Astrocyte (in vitro differentiated cells and primary cell): ENCODE measurements at regions not wholly inside any gene's neighbourhood (a gene's known extent, or its start where the extent isn't known, plus 50 kb on each side); places are given as distances from the start of the nearest gene placed in this dataset.

ENCODE experiments used
- EZH2 ChIP-seq: IDR thresholded peaks from 2 replicates; pipeline ENCODE4 v1.6.1; 2012; ENCODE audit warnings: mild to moderate bottlenecking, low read length, inconsistent platforms; ENCODE audit not compliant: insufficient read depth
- TF ChIP-seq, protein P1 (sequence below): IDR thresholded peaks from 2 replicates; pipeline ENCODE4 v1.5.1; 2011; ENCODE audit warnings: low read depth, mild to moderate bottlenecking, inconsistent platforms, low read length, moderate library complexity; ENCODE audit not compliant: insufficient read depth

- TF ChIP-seq, protein P1, sequence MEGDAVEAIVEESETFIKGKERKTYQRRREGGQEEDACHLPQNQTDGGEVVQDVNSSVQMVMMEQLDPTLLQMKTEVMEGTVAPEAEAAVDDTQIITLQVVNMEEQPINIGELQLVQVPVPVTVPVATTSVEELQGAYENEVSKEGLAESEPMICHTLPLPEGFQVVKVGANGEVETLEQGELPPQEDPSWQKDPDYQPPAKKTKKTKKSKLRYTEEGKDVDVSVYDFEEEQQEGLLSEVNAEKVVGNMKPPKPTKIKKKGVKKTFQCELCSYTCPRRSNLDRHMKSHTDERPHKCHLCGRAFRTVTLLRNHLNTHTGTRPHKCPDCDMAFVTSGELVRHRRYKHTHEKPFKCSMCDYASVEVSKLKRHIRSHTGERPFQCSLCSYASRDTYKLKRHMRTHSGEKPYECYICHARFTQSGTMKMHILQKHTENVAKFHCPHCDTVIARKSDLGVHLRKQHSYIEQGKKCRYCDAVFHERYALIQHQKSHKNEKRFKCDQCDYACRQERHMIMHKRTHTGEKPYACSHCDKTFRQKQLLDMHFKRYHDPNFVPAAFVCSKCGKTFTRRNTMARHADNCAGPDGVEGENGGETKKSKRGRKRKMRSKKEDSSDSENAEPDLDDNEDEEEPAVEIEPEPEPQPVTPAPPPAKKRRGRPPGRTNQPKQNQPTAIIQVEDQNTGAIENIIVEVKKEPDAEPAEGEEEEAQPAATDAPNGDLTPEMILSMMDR, result no peak
- no peak for TF ChIP-seq EZH2
Observed at GRCh38 chr18:77524909-77525308, 275.3 kb downstream of the GALR1 start.
